ENCODE measurements at regions not wholly inside any gene's neighbourhood (a gene's known extent, or its start where the extent isn't known, plus 50 kb on each side); places are given as distances from the start of the nearest gene placed in this dataset.
A peak's percentile ranks its signal among the peaks of the same experiment; 100 is the strongest.

GRCh38 chr16:86199182-86199581 lies 300.2 kb downstream of the IRF8 start:
- 77 to 90% methylated on average over 5 to 7 of the region's 7 CpGs for WGBS, 2 experiments (ENCODE audit: insufficient coverage in 1 of 2, insufficient read length in 1 of 2)
- H3K36me3 Mint-ChIP-seq (ENCODE audit: low read depth), result no peaks in the 10 kb centered on the region

DNA sequence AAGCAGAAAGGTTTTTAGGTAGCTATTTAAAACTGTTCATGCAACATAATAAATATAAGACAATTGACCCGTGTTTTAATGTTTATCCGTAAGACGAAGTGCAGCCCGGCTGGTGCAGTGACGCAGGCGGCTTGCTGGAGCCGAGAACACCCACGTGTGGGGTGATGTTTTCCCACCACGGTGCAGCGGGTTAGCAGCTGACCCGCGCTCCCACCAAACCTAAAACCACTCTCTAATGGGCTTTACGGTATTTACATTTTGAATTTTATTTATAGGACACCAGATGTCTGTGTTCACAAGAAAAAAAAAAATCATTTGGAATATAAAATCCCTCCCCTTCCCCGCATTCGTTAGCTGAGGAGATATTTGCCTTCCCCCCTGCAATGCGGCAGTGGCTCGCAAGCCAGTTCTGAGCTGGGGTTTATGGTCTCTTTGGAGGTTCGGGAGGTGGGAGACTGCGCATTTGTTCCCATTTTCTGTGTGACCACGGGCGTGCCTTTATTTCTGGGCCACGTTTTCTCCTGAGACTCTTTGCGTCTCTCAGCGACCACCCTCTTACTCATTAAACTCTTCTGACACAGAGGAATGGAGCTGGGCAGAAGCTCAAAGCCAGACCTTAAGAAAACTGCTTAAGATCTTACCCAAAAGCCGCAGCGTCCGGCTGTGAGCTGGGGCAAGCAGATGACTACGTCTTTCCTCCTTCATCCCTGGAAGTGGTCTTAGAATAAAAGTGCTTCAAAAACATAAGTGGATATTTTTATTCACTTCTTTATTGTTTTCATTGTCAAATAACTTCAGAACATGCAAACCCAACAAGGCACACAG lies 301.1 kb downstream of the IRF8 start:
- peaks cover 5% of the 10 kb centered on the region for H3K27me3 Mint-ChIP-seq (ENCODE audit: insufficient read depth)

More at GRCh38 chr16:86199182-86199581, 300.2 kb downstream of the IRF8 start:
- Histone ChIP-seq H3K4me1 (ENCODE audit: control insufficient read depth, insufficient read depth, low read length) (peaks cover 3% of the 10 kb centered on the region), H3K27ac (ENCODE audit: low read depth, low read length) (no peak overlapping the region), H3K27me3 (ENCODE audit: control insufficient read depth, insufficient read depth, low read length, poor library complexity, severe bottlenecking) (no peaks in the 10 kb centered on the region), H3K36me3 (ENCODE audit: control insufficient read depth, insufficient read depth, low read length) (no peaks in the 10 kb centered on the region), H3K4me3 (ENCODE audit: low read length) (no peak overlapping the region), H3K9ac (ENCODE audit: extremely low read depth, low read length, poor library complexity, severe bottlenecking) (no peak overlapping the region), H3K9me3 (ENCODE audit: control insufficient read depth, low read length) (no peaks in the 10 kb centered on the region)
- no peak for TF ChIP-seq CTCF (conservative IDR thresholded peaks at IDR 0.05)
- DNase-seq, result no peak
- Mint-ChIP-seq H3K9me3 (no peaks in the 10 kb centered on the region), H3K27ac (no peak overlapping the region), H3K4me3 (no peak overlapping the region), H3K4me1 (peaks cover 27% of the 10 kb centered on the region), H3K27me3 (ENCODE audit: insufficient read depth) (peaks cover 5% of the 10 kb centered on the region)

GRCh38 chr16:86200722-86201121 lies 301.8 kb downstream of the IRF8 start:
- no peaks in the 10 kb centered on the region for H3K9me3 Mint-ChIP-seq
- no peak overlapping the region for H3K9ac ChIP-seq (ENCODE audit: extremely low read depth, low read length, poor library complexity, severe bottlenecking)
- DNase-seq, result peak; percentile 71
- no peak overlapping the region for H3K4me3 ChIP-seq (ENCODE audit: low read length)
- no peak overlapping the region for H3K4me3 Mint-ChIP-seq
- H3K36me3 Mint-ChIP-seq (ENCODE audit: low read depth), result no peaks in the 10 kb centered on the region
- peaks cover 21% of the 10 kb centered on the region for H3K4me1 Mint-ChIP-seq
- TF ChIP-seq CTCF (conservative IDR thresholded peaks at IDR 0.05), result no peak
- peaks cover 5% of the 10 kb centered on the region for H3K27me3 Mint-ChIP-seq (ENCODE audit: insufficient read depth)
- H3K36me3 ChIP-seq (ENCODE audit: control insufficient read depth, insufficient read depth, low read length), result no peaks in the 10 kb centered on the region
- no peak overlapping the region for H3K27ac Mint-ChIP-seq
- no peak overlapping the region for H3K27ac ChIP-seq (ENCODE audit: low read depth, low read length)
- peaks cover 2% of the 10 kb centered on the region for H3K4me1 ChIP-seq (ENCODE audit: control insufficient read depth, insufficient read depth, low read length)
- no peaks in the 10 kb centered on the region for H3K9me3 ChIP-seq (ENCODE audit: control insufficient read depth, low read length)
- 85 to 91% methylated on average over 5 to 9 of the region's 9 CpGs for WGBS, 2 experiments (ENCODE audit: insufficient coverage in 1 of 2, insufficient read length in 1 of 2)
- H3K27me3 ChIP-seq (ENCODE audit: control insufficient read depth, insufficient read depth, low read length, poor library complexity, severe bottlenecking), result no peaks in the 10 kb centered on the region

More for the DNA sequence above, 301.1 kb downstream of the IRF8 start:
- Histone ChIP-seq H3K4me1 (ENCODE audit: control insufficient read depth, insufficient read depth, low read length) (peaks cover 3% of the 10 kb centered on the region), H3K27me3 (ENCODE audit: control insufficient read depth, insufficient read depth, low read length, poor library complexity, severe bottlenecking) (no peaks in the 10 kb centered on the region), H3K9me3 (ENCODE audit: control insufficient read depth, low read length) (no peaks in the 10 kb centered on the region), H3K9ac (ENCODE audit: extremely low read depth, low read length, poor library complexity, severe bottlenecking) (no peak overlapping the region), H3K4me3 (ENCODE audit: low read length) (no peak overlapping the region), H3K36me3 (ENCODE audit: control insufficient read depth, insufficient read depth, low read length) (no peaks in the 10 kb centered on the region), H3K27ac (ENCODE audit: low read depth, low read length) (no peak overlapping the region)
- Mint-ChIP-seq H3K27ac (no peak overlapping the region), H3K36me3 (ENCODE audit: low read depth) (no peaks in the 10 kb centered on the region), H3K9me3 (no peaks in the 10 kb centered on the region), H3K4me3 (no peak overlapping the region), H3K4me1 (peaks cover 26% of the 10 kb centered on the region)
- 87 to 89% methylated on average over 14 to 28 of the region's 28 CpGs for WGBS, 2 experiments (ENCODE audit: insufficient coverage in 1 of 2, insufficient read length in 1 of 2)
- TF ChIP-seq CTCF (conservative IDR thresholded peaks at IDR 0.05), result no peak
- peak; percentile 38 for DNase-seq

Measured in endodermal cell (in vitro differentiated cells).